ENCODE measurements at regions not wholly inside any gene's neighbourhood (a gene's known extent, or its start where the extent isn't known, plus 50 kb on each side); places are given as distances from the start of the nearest gene placed in this dataset.

DNA sequence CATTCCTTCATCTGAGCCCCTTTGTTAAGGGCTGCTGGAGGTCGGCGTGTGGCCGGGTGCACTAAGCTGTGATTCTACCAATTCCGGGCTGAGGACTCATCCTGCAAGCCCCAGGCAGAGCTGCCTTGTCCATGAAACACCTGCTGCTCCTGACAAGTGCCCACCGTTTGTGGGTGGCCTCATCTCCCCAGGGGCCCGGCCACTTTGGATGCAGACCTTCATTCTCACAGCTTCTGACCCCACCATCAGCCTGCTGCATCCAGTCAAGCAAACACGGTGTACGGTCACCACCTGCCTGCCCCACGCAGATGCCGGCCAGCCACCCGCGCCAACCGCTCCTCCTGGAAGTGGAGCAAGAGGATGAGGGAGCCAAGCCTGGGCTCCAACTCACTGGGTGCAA is 382.7 kb downstream of the THBS2 start:
- DNase-seq (ENCODE audit: low spot score) (no peak), ATAC-seq (ENCODE audit: low read depth) (no peak)
- Histone ChIP-seq H3K4me1 (ENCODE audit: insufficient read depth, poor library complexity, severe bottlenecking) (no peaks in the 10 kb centered on the region), H3K4me3 (ENCODE audit: severe bottlenecking) (no peak overlapping the region), H3K36me3 (ENCODE audit: low read depth) (no peaks in the 10 kb centered on the region), H3K9me3 (ENCODE audit: severe bottlenecking) (no peaks in the 10 kb centered on the region), H3K27me3 (ENCODE audit: insufficient read depth, poor library complexity, severe bottlenecking) (no peaks in the 10 kb centered on the region), H3K27ac (ENCODE audit: poor library complexity, severe bottlenecking) (no peak overlapping the region)
- TF ChIP-seq, protein P1, sequence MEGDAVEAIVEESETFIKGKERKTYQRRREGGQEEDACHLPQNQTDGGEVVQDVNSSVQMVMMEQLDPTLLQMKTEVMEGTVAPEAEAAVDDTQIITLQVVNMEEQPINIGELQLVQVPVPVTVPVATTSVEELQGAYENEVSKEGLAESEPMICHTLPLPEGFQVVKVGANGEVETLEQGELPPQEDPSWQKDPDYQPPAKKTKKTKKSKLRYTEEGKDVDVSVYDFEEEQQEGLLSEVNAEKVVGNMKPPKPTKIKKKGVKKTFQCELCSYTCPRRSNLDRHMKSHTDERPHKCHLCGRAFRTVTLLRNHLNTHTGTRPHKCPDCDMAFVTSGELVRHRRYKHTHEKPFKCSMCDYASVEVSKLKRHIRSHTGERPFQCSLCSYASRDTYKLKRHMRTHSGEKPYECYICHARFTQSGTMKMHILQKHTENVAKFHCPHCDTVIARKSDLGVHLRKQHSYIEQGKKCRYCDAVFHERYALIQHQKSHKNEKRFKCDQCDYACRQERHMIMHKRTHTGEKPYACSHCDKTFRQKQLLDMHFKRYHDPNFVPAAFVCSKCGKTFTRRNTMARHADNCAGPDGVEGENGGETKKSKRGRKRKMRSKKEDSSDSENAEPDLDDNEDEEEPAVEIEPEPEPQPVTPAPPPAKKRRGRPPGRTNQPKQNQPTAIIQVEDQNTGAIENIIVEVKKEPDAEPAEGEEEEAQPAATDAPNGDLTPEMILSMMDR (IDR thresholded peaks at IDR 0.05; ENCODE audit: poor library complexity, severe bottlenecking): no peak

DNA sequence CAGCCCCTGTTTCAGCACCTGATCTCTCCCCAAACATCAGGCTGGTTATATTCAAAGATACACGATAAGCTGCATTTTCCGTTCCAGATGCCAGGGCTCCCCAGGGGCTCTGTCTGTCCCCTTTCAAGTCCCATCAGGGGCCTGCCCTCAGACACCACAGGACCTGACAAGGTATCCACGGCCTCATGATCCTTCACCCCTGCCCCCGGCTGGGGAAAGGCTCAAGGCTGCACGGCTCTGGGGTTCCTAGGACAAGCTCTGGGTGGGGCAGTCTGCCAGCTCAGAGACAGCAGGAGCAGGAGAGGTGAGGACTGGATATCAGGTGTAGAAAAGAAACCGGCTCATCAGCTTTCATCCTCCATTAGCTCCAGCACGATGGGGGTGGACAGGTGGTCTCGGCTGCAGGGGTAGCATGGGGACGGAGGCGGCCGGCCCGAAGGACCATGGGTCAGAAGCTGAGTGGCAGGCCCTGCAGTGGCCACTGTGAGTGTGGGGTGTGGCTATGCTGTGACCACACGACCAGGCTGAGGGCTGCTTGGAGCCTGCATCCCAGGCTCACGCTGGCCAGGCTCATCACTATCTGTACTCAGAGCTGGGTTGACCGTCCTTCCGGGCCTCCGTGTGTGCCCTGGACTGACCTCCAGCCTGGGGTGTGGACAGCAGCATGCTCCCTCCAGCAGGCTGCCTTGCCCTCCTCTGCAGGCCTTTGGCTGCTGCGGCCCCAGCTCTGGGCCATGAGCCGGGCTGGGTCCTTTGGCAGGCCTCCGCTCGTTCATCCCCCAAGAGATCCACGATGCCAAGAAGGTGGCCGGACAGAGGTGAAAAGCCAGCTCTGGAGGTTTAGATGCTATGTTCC is 386.2 kb downstream of the THBS2 start:
- Histone ChIP-seq H3K4me3 (ENCODE audit: severe bottlenecking) (no peak overlapping the region), H3K36me3 (ENCODE audit: low read depth) (no peaks in the 10 kb centered on the region), H3K27me3 (ENCODE audit: insufficient read depth, poor library complexity, severe bottlenecking) (no peaks in the 10 kb centered on the region), H3K9me3 (ENCODE audit: severe bottlenecking) (no peaks in the 10 kb centered on the region), H3K4me1 (ENCODE audit: insufficient read depth, poor library complexity, severe bottlenecking) (no peaks in the 10 kb centered on the region), H3K27ac (ENCODE audit: poor library complexity, severe bottlenecking) (no peak overlapping the region)
- no peak for ATAC-seq (ENCODE audit: low read depth)
- TF ChIP-seq, protein P1 (IDR thresholded peaks at IDR 0.05; ENCODE audit: poor library complexity, severe bottlenecking): no peak
- DNase-seq (ENCODE audit: low spot score): no peak

DNA sequence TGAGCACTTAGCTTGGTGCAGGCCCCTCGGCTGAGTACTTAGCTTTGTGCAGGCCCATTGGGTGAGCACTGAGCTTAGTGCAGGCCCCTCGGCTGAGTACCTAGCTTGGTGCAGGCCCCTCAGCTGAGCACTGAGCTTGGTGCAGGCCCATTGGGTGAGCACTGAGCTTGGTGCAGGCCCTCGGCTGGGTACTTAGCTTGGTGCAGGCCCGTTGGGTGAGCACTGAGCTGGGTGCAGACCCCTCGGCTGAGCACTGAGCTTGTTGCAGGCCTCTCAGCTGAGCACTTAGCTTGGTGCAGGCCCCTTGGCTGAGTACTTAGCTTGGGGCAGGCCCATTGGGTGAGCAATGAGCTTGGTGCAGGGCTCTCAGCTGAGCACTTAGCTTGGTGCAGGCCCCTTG is 387.1 kb downstream of the THBS2 start:
- Histone ChIP-seq H3K27ac (ENCODE audit: poor library complexity, severe bottlenecking) (no peak overlapping the region), H3K27me3 (ENCODE audit: insufficient read depth, poor library complexity, severe bottlenecking) (no peaks in the 10 kb centered on the region), H3K36me3 (ENCODE audit: low read depth) (no peaks in the 10 kb centered on the region), H3K4me1 (ENCODE audit: insufficient read depth, poor library complexity, severe bottlenecking) (no peaks in the 10 kb centered on the region), H3K4me3 (ENCODE audit: severe bottlenecking) (no peak overlapping the region), H3K9me3 (ENCODE audit: severe bottlenecking) (no peaks in the 10 kb centered on the region)
- no peak for ATAC-seq (ENCODE audit: low read depth)
- no peak for DNase-seq (ENCODE audit: low spot score)
- TF ChIP-seq, protein P1 (IDR thresholded peaks at IDR 0.05; ENCODE audit: poor library complexity, severe bottlenecking): no peak

DNA sequence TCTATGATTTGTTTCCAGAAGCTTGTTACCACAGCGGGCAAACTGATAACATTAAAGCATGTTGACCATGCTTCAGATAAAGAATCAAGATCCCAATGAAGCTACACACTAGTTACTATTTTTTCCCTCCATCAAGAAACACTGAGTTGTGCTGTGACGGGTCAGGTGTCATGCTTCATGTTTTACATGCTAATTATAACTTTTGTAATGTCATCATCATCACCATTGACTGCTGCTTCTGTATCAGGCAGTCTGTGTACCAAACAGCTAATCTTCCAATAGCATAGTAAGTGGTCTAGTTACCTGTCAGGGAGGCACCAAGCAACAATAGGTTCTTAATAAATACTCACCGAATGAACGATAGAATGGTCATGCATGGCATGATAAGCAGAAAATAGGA is 388.1 kb downstream of the THBS2 start:
- DNase-seq (ENCODE audit: low spot score): no peak
- H3K27ac ChIP-seq (ENCODE audit: poor library complexity, severe bottlenecking): no peak overlapping the region
- ATAC-seq (ENCODE audit: low read depth): no peak
- H3K4me3 ChIP-seq (ENCODE audit: severe bottlenecking): no peak overlapping the region
- TF ChIP-seq, protein P1 (IDR thresholded peaks at IDR 0.05; ENCODE audit: poor library complexity, severe bottlenecking): no peak
- H3K4me1 ChIP-seq (ENCODE audit: insufficient read depth, poor library complexity, severe bottlenecking): no peaks in the 10 kb centered on the region
- H3K36me3 ChIP-seq (ENCODE audit: low read depth): no peaks in the 10 kb centered on the region
- no peaks in the 10 kb centered on the region for H3K27me3 ChIP-seq (ENCODE audit: insufficient read depth, poor library complexity, severe bottlenecking)
- H3K9me3 ChIP-seq (ENCODE audit: severe bottlenecking): no peaks in the 10 kb centered on the region

Measured in RWPE2 (cell line).